ENCODE measurements at regions not wholly inside any gene's neighbourhood (a gene's known extent, or its start where the extent isn't known, plus 50 kb on each side); places are given as distances from the start of the nearest gene placed in this dataset.

GRCh38 chr10:8240861-8241260, 186.4 kb downstream of the GATA3 start:
- H3K4me3 ChIP-seq (ENCODE audit: low read depth, low read length), result no peak overlapping the region
- TF ChIP-seq CTCF (conservative IDR thresholded peaks at IDR 0.05; ENCODE audit: low read depth, low read length), result no peak
- no peak for DNase-seq (ENCODE audit: low read depth)

- no peak overlapping the region for H3K4me3 ChIP-seq (ENCODE audit: low read depth, low read length)
- TF ChIP-seq CTCF (conservative IDR thresholded peaks at IDR 0.05; ENCODE audit: low read depth, low read length), result no peak
- DNase-seq (ENCODE audit: low read depth), result no peak
Observed at GRCh38 chr10:8242295-8242872, 187.9 kb downstream of the GATA3 start.

GRCh38 chr10:8245131-8245813, 190.8 kb downstream of the GATA3 start:
- TF ChIP-seq CTCF (conservative IDR thresholded peaks at IDR 0.05; ENCODE audit: low read depth, low read length), result no peak
- no peak overlapping the region for H3K4me3 ChIP-seq (ENCODE audit: low read depth, low read length)
- DNase-seq (ENCODE audit: low read depth), result no peak

- no peak for DNase-seq (ENCODE audit: low read depth)
- H3K4me3 ChIP-seq (ENCODE audit: low read depth, low read length), result no peak overlapping the region
- TF ChIP-seq CTCF (conservative IDR thresholded peaks at IDR 0.05; ENCODE audit: low read depth, low read length), result no peak
Observed at GRCh38 chr10:8245814-8246142, 191.3 kb downstream of the GATA3 start.

DNA sequence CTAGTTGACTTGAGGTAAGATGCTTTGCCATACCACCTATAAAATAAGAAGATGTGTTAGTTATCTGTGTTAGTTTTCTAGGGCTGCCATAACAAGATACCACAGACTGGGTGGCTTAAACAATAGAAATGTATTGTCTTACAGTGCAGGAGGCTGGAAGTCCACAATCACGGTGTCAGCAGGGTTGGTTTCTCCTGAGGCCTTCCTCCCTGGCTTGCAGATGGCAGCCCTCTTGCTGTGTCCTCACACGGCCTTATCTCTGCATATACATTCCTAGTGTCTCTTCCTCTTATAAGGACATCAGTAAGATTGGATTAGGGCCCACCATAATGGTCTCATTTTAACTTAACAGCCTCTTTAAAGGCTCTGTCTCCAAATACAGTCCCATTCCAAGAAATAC, 192.1 kb downstream of the GATA3 start:
- H3K4me3 ChIP-seq (ENCODE audit: low read depth, low read length), result no peak overlapping the region
- no peak for DNase-seq (ENCODE audit: low read depth)
- no peak for TF ChIP-seq CTCF (conservative IDR thresholded peaks at IDR 0.05; ENCODE audit: low read depth, low read length)

DNA sequence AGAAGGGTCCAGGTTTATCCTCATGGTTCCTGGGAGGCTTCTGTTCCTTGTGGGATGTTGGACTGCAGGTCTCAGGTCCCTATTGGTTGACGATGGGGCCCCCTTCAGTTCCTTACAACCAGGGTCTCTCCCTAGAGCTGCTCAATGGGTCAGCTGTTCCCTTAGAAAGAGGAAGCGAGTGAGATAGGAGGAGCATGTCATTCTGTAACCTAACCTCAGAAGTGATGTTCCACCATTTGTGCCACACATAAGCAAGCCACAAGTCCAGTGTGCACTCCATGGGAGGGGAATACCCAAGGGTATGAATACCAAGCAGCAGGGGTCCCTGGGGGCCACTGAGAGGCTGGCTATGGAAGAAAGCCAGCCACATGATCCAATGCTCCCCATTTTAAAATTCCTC, 192.7 kb downstream of the GATA3 start:
- DNase-seq (ENCODE audit: low read depth), result no peak
- no peak overlapping the region for H3K4me3 ChIP-seq (ENCODE audit: low read depth, low read length)
- TF ChIP-seq CTCF (conservative IDR thresholded peaks at IDR 0.05; ENCODE audit: low read depth, low read length), result no peak

GRCh38 chr10:8248868-8249267, 194.4 kb downstream of the GATA3 start:
- no peak for DNase-seq (ENCODE audit: low read depth)
- H3K4me3 ChIP-seq (ENCODE audit: low read depth, low read length), result no peak overlapping the region
- no peak for TF ChIP-seq CTCF (conservative IDR thresholded peaks at IDR 0.05; ENCODE audit: low read depth, low read length)

Data from choroid plexus epithelial cell (primary cell).